SK-N-SH (cell line): ENCODE measurements at regions not wholly inside any gene's neighbourhood (a gene's known extent, or its start where the extent isn't known, plus 50 kb on each side); places are given as distances from the start of the nearest gene placed in this dataset.

Experiments
- CTCF ChIA-PET: fragments of 300-600, 350-600 bp; formaldehyde crosslinking; extraction: SDS; loops from one replicate; lab custom pipeline; 2021; lab: Yijun Ruan, JAX
- POLR2A ChIA-PET: fragments of 350-600 bp; sonication (Branson Sonifier 250); formaldehyde crosslinking; extraction: SDS; loops from one replicate; lab custom pipeline; 2020; ENCODE audit warnings: antibody characterized with exemption, inconsistent platforms; lab: Yijun Ruan, JAX
- DNase-seq: peaks from one replicate; pipeline ENCODE4 v3.0.0; 2012
- H2AFZ ChIP-seq: fragments of 200-600 bp; sonication (generic); 2 replicates; pipeline ENCODE4 v1.8.1; 2016; ENCODE audit warnings: antibody characterized with exemption, mild to moderate bottlenecking, low read depth
- H3F3A ChIP-seq: fragments of 200-600 bp; sonication (generic); replicated peaks from 2 replicates; pipeline ENCODE3; 2016; ENCODE audit warnings: antibody characterized with exemption, mild to moderate bottlenecking; ENCODE audit not compliant: insufficient read depth
- H3K27ac ChIP-seq, 2 experiments: fragments of 200-500 bp in 1 of 2; fragments of 200-600 bp in 1 of 2; sonication (Bioruptor generic) in 1 of 2; sonication (generic), shearing (Covaris generic) in 1 of 2; 2 replicates each; pipeline versions ENCODE4 v1.5.1 to v1.6.1; 2014 to 2016; ENCODE audit warnings: low read depth in 2 of 2, inconsistent platforms in 1 of 2, low read length in 1 of 2, mild to moderate bottlenecking in 1 of 2, mixed read lengths in 1 of 2
- H3K27me3 ChIP-seq: fragments of 200-600 bp; sonication (generic), shearing (Covaris generic); 2 replicates; pipeline ENCODE4 v1.6.1; 2016; ENCODE audit warnings: mixed run types; ENCODE audit not compliant: insufficient read depth
- H3K36me3 ChIP-seq, 2 experiments: fragments of 200-500 bp in 1 of 2; fragments of 200-600 bp in 1 of 2; sonication (Bioruptor generic) in 1 of 2; sonication (generic) in 1 of 2; replicated peaks in 1 of 2; 2 replicates each; pipeline versions ENCODE3 to v1.5.1; 2014 to 2016; ENCODE audit warnings: low read length in 1 of 2, mild to moderate bottlenecking in 1 of 2; ENCODE audit not compliant: insufficient read depth in 2 of 2, control insufficient read depth in 1 of 2
- H3K4me1 ChIP-seq, 2 experiments: fragments of 200-500 bp in 1 of 2; fragments of 200-600 bp in 1 of 2; sonication (Bioruptor generic) in 1 of 2; sonication (generic), shearing (Covaris generic) in 1 of 2; 2 replicates each; pipeline versions ENCODE4 v1.5.1 to v1.6.1; 2014 to 2016; ENCODE audit warnings: low read depth in 1 of 2, low read length in 1 of 2, mixed run types in 1 of 2; ENCODE audit not compliant: insufficient read depth in 2 of 2, control insufficient read depth in 1 of 2
- H3K4me2 ChIP-seq: fragments of 200-600 bp; sonication (generic), shearing (Covaris generic); 2 replicates; pipeline ENCODE4 v1.6.1; 2017; ENCODE audit warnings: mixed run types
- H3K4me3 ChIP-seq, 2 experiments: fragments of 200-500 bp in 1 of 2; fragments of 200-600 bp in 1 of 2; sonication (Bioruptor generic) in 1 of 2; sonication (generic), shearing (Covaris generic) in 1 of 2; 2 replicates each; pipeline versions ENCODE4 v1.5.1 to v1.8.1; 2014 to 2016; ENCODE audit warnings: low read depth in 2 of 2, inconsistent platforms in 1 of 2, low read length in 1 of 2, mild to moderate bottlenecking in 1 of 2, mixed read lengths in 1 of 2, moderate library complexity in 1 of 2
- H3K79me2 ChIP-seq: fragments of 200-600 bp; sonication (generic); 2 replicates; pipeline ENCODE4 v1.8.1; 2017; ENCODE audit warnings: mild to moderate bottlenecking; ENCODE audit not compliant: insufficient read depth
- H3K9ac ChIP-seq: fragments of 200-600 bp; sonication (generic); 2 replicates; pipeline ENCODE4 v1.6.1; 2017; ENCODE audit warnings: mixed run types
- H3K9me2 ChIP-seq: fragments of 200-600 bp; sonication (generic); 2 replicates; pipeline ENCODE4 v1.6.1; 2017; ENCODE audit warnings: mixed run types
- H3K9me3 ChIP-seq: fragments of 200-600 bp; sonication (generic); 2 replicates; pipeline ENCODE4 v1.6.1; 2017; ENCODE audit warnings: mixed run types, mild to moderate bottlenecking, moderate library complexity
- H4K20me1 ChIP-seq: fragments of 200-600 bp; sonication (generic); 2 replicates; pipeline ENCODE4 v1.6.1; 2017; ENCODE audit warnings: mild to moderate bottlenecking, mixed run types; ENCODE audit not compliant: insufficient read depth
- CHD2 ChIP-seq: fragments of 150-350 bp; IDR thresholded peaks from 2 replicates; pipeline ENCODE4 v1.6.1; 2018; ENCODE audit warnings: low read length; ENCODE audit not compliant: partially characterized antibody
- CTCF ChIP-seq: fragments of 200-600 bp; sonication (generic); IDR thresholded peaks from 2 replicates; pipeline ENCODE4 v1.6.1; 2017; ENCODE audit warnings: antibody characterized with exemption, mild to moderate bottlenecking, moderate library complexity
- EP300 ChIP-seq, 2 experiments: IDR thresholded peaks; 2 replicates each; pipeline versions ENCODE4 v1.4.0 to v1.6.1; 2012; ENCODE audit warnings: borderline replicate concordance in 1 of 2, low read depth in 1 of 2, low read length in 1 of 2
- EZH2phosphoT487 ChIP-seq: fragments of 200-600 bp; sonication (generic); IDR thresholded peaks from 2 replicates; pipeline ENCODE4 v1.6.1; 2017; ENCODE audit warnings: low read depth, mixed run types, mild to moderate bottlenecking, antibody characterized with exemption, moderate library complexity, borderline replicate concordance
- FOSL2 ChIP-seq: IDR thresholded peaks from 2 replicates; pipeline ENCODE4 v1.4.0; 2012; ENCODE audit warnings: low read depth, mild to moderate bottlenecking, moderate library complexity, borderline replicate concordance
- FOXJ3 ChIP-seq: sonication (generic); formaldehyde crosslinking; IDR thresholded peaks from 2 replicates; pipeline ENCODE4 v1.5.1; 2020; ENCODE audit warnings: mild to moderate bottlenecking, missing genetic modification reagents
- FOXM1 ChIP-seq: IDR thresholded peaks from 2 replicates; pipeline ENCODE4 v1.4.0; 2012; ENCODE audit warnings: low read depth, mild to moderate bottlenecking
- IRF3 ChIP-seq: fragments of 150-350 bp; IDR thresholded peaks from 2 replicates; pipeline ENCODE4 v1.6.1; 2016; ENCODE audit warnings: mild to moderate bottlenecking, low read depth, low read length
- JUND ChIP-seq: IDR thresholded peaks from 2 replicates; pipeline ENCODE4 v1.4.0; 2012
- NFIC ChIP-seq: IDR thresholded peaks from 2 replicates; pipeline ENCODE4 v1.4.0; 2012; ENCODE audit warnings: borderline replicate concordance
- POLR2AphosphoS5 ChIP-seq: IDR thresholded peaks from 2 replicates; pipeline ENCODE4 v1.6.1; 2012; ENCODE audit warnings: low read depth, low read length
- RAD21 ChIP-seq: IDR thresholded peaks from 2 replicates; pipeline ENCODE4 v1.6.1; 2012; ENCODE audit warnings: mild to moderate bottlenecking, low read length
- RCOR1 ChIP-seq: fragments of 150-350 bp; IDR thresholded peaks from 2 replicates; pipeline ENCODE4 v1.6.1; 2017; ENCODE audit warnings: antibody characterized with exemption, low read length
- RFX5 ChIP-seq: IDR thresholded peaks from 2 replicates; pipeline ENCODE4 v1.6.1; 2012; ENCODE audit warnings: mild to moderate bottlenecking, improper control_type of control experiment, low read length
- TAF1 ChIP-seq: IDR thresholded peaks from 2 replicates; pipeline ENCODE4 v1.6.1; 2012; ENCODE audit warnings: low read depth, mild to moderate bottlenecking, low read length, moderate library complexity, borderline replicate concordance
- TCF12 ChIP-seq: IDR thresholded peaks from 2 replicates; pipeline ENCODE4 v1.4.0; 2012
- TEAD4 ChIP-seq: IDR thresholded peaks from 2 replicates; pipeline ENCODE4 v1.4.0; 2012; ENCODE audit warnings: mild to moderate bottlenecking, borderline replicate concordance; ENCODE audit not compliant: insufficient read depth
- USF1 ChIP-seq: IDR thresholded peaks from 2 replicates; pipeline ENCODE4 v1.4.0; 2012; ENCODE audit warnings: low read depth, borderline replicate concordance
- YY1 ChIP-seq: IDR thresholded peaks from 2 replicates; pipeline ENCODE4 v1.4.0; 2012; ENCODE audit warnings: low read depth, mild to moderate bottlenecking
- ZBTB33 ChIP-seq: IDR thresholded peaks from 2 replicates; pipeline ENCODE4 v1.4.0; 2012; ENCODE audit warnings: low read depth, borderline replicate concordance
- WGBS: methylation state at CpG from one replicate; pipeline ENCODE4 v1.1.6; 2017; ENCODE audit warnings: low lambda C conversion rate; 5-methylcytosine and 5-hydroxymethylcytosine counted together

- POLR2A ChIA-PET: no interaction called here
- CTCF ChIA-PET: no interaction called here
- no peak for TF ChIP-seq IRF3
- no peak for TF ChIP-seq TAF1
- TF ChIP-seq EZH2phosphoT487: no peak
- TF ChIP-seq FOXM1: no peak
- TF ChIP-seq JUND: no peak
- no peak for TF ChIP-seq RCOR1
- TF ChIP-seq FOSL2: no peak
- TF ChIP-seq CTCF: no peak
- TF ChIP-seq NFIC: no peak
- no peak for TF ChIP-seq RFX5
- TF ChIP-seq POLR2AphosphoS5: no peak
- TF ChIP-seq TEAD4: no peak
- no peak for TF ChIP-seq TCF12
- no peak for TF ChIP-seq FOXJ3 (CRISPR knock-in tag)
- TF ChIP-seq YY1: no peak
These were observed 192.4 kb downstream of the FAT4 start for GRCh38 chr4:125507141-125507540.

GRCh38 chr4:125511715-125512114, 197.0 kb downstream of the FAT4 start:
- POLR2A ChIA-PET: no interaction called here
- H2AFZ ChIP-seq: no peak overlapping the region
- TF ChIP-seq TCF12 (no peak), FOXM1 (no peak), EZH2phosphoT487 (no peak), CHD2 (no peak), EP300 (IDR thresholded peaks at IDR 0.05; ENCODE audit: borderline replicate concordance in 1 of 2, low read depth in 1 of 2, low read length in 1 of 2) (no peak), ZBTB33 (no peak), USF1 (no peak), RAD21 (no peak), RCOR1 (no peak), FOSL2 (no peak), CTCF (no peak), YY1 (no peak)

More at GRCh38 chr4:125507141-125507540, 192.4 kb downstream of the FAT4 start:
- H3K79me2 ChIP-seq: no peaks in the 10 kb centered on the region
- no peaks in the 10 kb centered on the region for H4K20me1 ChIP-seq
- no peaks in the 10 kb centered on the region for H3K36me3 ChIP-seq
- no peak overlapping the region for H3K27ac ChIP-seq
- no peak overlapping the region for H3K9ac ChIP-seq
- H3K4me1 ChIP-seq: no peaks in the 10 kb centered on the region
- DNase-seq: no peak
- no peaks in the 10 kb centered on the region for H3K9me3 ChIP-seq
- no peaks in the 10 kb centered on the region for H3K27me3 ChIP-seq
- no peaks in the 10 kb centered on the region for H3F3A ChIP-seq
- no peak overlapping the region for H3K4me2 ChIP-seq
- H2AFZ ChIP-seq: no peak overlapping the region
- no peaks in the 10 kb centered on the region for H3K9me2 ChIP-seq
- H3K4me3 ChIP-seq: no peak overlapping the region

More at GRCh38 chr4:125511715-125512114, 197.0 kb downstream of the FAT4 start:
- no peaks in the 10 kb centered on the region for H3K4me1 ChIP-seq
- H3K4me2 ChIP-seq: no peak overlapping the region
- no peaks in the 10 kb centered on the region for H3K79me2 ChIP-seq
- 59% methylated on average over 3 of the region's 3 CpGs for WGBS
- H3K9me2 ChIP-seq: no peaks in the 10 kb centered on the region
- H4K20me1 ChIP-seq: no peaks in the 10 kb centered on the region
- H3K27ac ChIP-seq: no peak overlapping the region
- CTCF ChIA-PET: no interaction called here
- DNase-seq: no peak
- no peaks in the 10 kb centered on the region for H3F3A ChIP-seq
- H3K9me3 ChIP-seq: no peaks in the 10 kb centered on the region
- H3K36me3 ChIP-seq: no peaks in the 10 kb centered on the region
- H3K4me3 ChIP-seq: no peak overlapping the region
- H3K27me3 ChIP-seq: no peaks in the 10 kb centered on the region
- no peak overlapping the region for H3K9ac ChIP-seq
